DMS 273 (cell line): ENCODE measurements at regions not wholly inside any gene's neighbourhood (a gene's known extent, or its start where the extent isn't known, plus 50 kb on each side); places are given as distances from the start of the nearest gene placed in this dataset.
"Not testable (repeated sequence)": the region's sequence is repeated elsewhere in the genome, so short reads cannot be mapped to it uniquely, and the experiment has no call there.

ENCODE experiments used
- DNase-seq: peaks from one replicate; lab custom pipeline; 2025; ENCODE audit not compliant: unreplicated experiment; lab: John Stamatoyannopoulos, UW

GRCh38 chr5:144048259-144048856, 122.1 kb downstream of the YIPF5 start:
- DNase-seq, result no peak

GRCh38 chr5:144055391-144055790, 115.1 kb downstream of the YIPF5 start:
- not testable (repeated sequence) for DNase-seq

DNA sequence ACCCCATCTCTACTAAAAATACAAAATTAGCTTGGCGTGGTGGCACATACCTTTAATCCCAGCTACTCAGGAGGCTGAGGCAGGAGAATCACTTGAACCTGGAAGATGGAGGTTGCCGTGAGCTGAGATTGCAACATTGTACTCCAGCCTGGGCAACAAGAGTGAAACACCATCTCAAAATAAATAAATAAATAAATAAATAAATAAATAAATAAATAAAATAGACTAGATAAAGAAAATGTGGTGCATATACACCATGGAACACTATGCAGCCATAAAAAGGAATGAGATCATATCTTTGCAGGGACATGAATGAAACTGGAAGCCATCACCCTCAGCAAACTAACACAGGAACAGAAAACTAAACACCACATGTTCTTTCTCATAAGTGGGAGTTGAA, 110.4 kb downstream of the YIPF5 start:
- DNase-seq, result not testable (repeated sequence)

- no peak for DNase-seq
Measured at GRCh38 chr5:144060598-144060997, 109.9 kb downstream of the YIPF5 start.

DNA sequence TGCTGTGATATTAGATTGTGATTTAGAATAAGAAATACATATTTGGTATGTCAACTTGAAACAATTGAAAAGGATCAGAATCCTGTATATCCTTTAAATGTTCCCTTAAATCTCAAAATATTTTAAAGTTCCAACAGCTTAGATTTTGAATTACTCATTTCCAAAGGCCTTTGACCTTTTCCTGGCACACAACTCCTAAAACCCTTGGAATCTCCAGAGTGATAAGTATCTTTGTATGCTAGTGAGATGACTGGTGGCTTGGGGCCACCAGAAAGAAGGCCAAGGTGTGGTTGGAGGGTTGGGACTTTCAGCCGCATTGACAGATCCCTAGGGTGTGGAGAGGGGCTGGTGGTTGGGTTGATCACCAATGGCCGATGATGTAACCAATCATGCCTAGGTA, 104.7 kb downstream of the YIPF5 start:
- DNase-seq, result no peak

GRCh38 chr5:144072518-144072927, 97.9 kb downstream of the YIPF5 start:
- no peak for DNase-seq

DNA sequence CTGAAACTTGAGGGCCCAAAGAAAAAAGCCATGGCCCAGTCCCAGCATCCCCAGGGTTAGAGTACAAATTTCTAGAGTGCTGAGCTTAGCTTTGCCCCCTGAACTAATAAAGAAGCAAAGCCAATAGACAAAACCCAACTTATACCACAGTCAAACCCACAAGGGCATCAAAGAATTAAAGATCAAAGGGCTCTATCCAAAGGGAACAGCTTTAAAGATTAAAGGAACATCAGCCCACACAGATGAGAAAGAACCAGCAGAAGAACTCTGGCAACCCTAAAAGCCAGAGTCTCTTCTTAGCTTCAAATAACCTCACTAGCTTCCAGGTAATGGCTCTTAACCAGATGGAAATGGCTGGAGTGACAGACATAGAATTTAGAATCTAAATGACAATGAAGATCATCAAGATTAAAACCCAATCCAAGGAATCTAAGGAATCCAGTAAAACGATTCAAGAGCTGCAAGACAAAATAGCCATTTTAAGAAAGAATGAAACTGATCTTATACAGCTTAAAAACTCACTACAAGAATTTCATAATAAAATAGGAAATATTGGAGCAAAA, 93.9 kb downstream of the YIPF5 start:
- DNase-seq, result no peak

DNA sequence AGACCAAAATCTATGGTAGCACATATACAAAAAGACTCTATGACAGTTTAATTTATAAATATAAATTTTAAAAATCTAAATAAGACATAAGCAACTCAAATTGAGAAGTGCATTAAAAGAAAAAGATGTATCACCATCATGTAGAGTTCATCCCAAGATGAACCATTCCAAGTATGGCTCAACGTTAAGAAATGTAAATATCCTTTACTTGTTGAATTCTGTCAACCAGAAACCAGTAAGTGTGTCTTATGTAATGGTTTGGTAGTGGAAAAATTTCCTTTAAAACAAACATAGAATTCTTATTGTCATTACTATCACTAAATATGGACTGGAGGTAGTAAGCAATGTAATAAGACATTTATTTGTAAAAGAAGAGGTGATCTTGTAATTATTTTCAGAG, 87.3 kb downstream of the YIPF5 start:
- DNase-seq, result no peak

GRCh38 chr5:144084971-144085370, 85.5 kb downstream of the YIPF5 start:
- DNase-seq, result no peak

DNA sequence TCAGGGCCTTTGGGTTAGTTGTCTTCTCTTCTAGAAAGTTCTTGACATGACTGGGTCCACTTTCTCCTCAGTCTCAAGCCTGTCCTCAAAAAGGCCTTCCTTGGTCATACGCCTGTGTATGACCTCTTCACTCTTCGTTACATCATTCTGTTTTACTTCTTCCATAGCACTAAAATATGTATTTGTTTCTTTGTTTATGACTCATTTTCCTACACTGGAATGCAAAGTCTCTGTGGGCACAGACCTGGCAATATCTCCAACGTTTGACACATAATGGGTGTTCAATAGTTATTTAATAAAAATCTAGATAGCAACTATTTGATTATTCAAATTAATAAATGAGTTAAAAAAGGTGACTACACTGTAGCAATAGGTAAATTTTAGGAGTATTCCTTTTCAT, 85.1 kb downstream of the YIPF5 start:
- no peak for DNase-seq

DNA sequence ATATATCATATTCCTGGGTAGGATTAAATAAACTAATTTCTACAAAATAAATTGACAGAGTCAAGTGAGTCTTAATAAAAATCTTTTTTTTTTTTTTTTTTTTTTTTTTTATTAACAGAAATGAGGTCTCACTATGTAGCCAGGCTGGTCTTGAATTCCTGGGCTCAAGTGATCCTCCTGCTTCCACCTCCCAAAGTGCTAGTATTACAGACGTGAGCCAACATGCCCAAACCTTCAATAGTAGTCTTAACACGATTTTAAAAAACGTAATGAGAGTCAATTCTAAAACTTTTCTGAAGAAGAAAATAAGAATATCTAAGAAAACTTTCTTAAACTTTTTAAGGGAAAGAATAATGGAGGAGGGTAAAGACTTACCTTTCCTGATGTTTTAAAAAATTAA, 84.2 kb downstream of the YIPF5 start:
- no peak for DNase-seq

- no peak for DNase-seq
Measured at GRCh38 chr5:144087576-144087975, 82.9 kb downstream of the YIPF5 start.

DNA sequence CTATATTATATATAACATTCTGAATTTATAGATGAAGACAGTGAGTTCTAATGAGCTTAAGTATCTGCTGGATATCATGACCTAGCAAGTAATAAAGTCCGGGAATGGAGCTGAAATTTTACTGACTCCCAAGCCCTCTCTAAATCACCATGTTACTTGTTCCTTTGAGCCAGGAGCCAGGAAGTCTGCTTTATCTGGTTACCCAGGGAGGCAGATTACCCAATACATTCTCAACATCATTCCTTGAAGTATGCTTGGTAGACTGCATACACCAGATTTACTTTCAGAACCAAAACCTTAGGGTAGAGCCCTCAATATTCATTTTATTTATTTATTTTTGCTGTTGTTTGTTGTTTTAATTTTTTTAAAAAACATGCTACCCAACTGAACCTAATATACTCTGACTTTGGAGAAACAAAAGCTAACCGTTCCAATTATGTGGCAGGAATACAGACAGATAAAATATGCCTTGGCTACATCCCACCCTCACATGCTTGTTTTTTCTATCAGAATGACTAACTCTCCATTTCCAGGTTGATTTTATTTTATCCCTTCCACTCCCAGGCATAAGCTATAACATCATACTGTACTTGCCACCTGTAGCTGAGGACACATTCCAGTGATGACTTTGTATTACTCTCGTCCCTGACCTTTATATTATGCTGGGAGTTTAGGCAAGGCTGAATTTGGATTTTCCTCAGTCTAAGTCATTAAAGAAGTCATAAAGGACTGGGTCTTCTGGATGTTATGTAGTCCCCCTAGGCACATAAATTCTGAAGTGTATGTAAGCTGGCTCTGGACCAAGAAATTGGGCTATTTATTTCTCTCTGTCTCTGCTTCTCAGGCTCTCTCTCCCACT, 82.0 kb downstream of the YIPF5 start:
- DNase-seq, result peak; percentile 8

DNA sequence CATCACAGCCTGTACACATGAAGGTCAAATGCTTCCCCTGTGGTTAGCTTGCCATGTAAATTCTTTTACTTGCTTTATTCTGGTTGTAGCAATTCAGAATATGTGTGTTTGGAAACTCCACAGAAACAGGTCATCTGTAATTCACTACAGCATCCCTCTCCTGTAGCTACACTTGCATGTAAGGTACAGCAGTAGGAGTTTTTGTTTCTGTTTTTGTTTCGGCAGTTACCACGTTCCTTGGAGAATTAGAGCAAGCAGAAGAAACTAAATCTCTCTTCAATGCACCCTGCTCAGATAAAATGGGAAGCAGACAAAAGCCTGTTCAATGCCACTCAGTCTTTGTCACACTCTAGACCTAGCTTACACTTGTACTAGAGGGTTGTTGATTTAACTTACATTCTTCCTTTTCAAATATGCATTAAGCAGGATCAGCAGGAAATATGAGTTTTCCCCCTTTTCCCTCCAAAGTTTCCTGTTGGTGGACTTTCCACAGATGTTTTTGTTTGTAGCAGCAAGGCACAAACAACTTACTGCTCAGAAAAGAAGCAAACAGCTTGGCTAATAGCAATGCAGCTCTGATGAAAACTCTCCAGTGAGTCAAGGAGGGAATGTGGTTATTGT, 80.9 kb downstream of the YIPF5 start:
- no peak for DNase-seq

DNA sequence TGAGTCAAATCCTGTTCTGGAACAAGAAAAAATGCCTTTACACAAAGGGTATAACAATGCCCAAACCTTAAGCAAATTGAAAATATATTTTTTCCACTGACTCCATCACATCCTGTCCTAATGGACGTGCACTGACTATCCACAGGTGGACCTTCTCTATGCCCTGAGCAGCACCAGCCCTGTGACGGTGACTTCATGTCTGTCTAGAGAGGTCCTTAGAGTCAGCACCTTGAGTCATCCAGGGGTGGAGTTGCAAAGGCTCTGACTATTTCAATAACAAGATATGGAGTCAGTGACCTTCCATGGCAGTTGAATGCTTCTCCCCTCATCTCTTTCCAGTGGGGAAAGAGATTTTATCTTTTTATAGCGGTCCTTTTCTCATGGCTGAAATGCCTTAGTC, 78.0 kb downstream of the YIPF5 start:
- DNase-seq, result no peak

- no peak for DNase-seq
Measured at GRCh38 chr5:144093400-144093799, 77.1 kb downstream of the YIPF5 start.

DNA sequence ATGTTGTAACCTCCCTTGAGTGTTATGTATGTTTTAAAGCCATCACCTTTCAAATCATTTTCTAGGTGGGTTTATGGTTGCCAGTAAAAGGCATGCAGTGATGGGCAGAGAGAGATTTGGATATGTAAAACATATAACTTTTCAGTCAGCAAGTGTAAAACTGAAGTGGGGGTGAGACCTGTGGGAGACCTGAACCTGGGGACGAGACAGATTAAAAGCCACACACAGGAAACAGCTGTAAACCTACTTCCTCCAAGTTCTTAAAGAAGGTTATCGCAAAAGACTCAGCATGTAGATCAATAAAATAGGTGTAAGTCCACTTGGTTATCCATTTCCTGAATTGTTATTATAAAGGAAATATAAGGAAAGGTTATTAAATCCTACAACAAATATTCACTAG, 76.6 kb downstream of the YIPF5 start:
- DNase-seq, result no peak

- DNase-seq, result no peak
Measured at GRCh38 chr5:144100702-144101101, 69.8 kb downstream of the YIPF5 start.

GRCh38 chr5:144101616-144102015, 68.8 kb downstream of the YIPF5 start:
- DNase-seq, result no peak

- DNase-seq, result no peak
Measured at GRCh38 chr5:144102361-144102760, 68.1 kb downstream of the YIPF5 start.

GRCh38 chr5:144102979-144103378, 67.5 kb downstream of the YIPF5 start:
- no peak for DNase-seq
